ENCODE measurements at regions not wholly inside any gene's neighbourhood (a gene's known extent, or its start where the extent isn't known, plus 50 kb on each side); places are given as distances from the start of the nearest gene placed in this dataset.

- H3K9me3 ChIP-seq: no peaks in the 10 kb centered on the region
- 20 to 23% methylated on average over 11 of the region's 25 CpGs for WGBS, 2 donors
- no peak overlapping the region for H3K27ac ChIP-seq
- H3K36me3 ChIP-seq: no peaks in the 10 kb centered on the region
- no peak overlapping the region for H3K4me3 ChIP-seq
- H3K4me1 ChIP-seq: peaks cover 0 to 14% (median 2%) of the 10 kb centered on the region in 4 donors
- TF ChIP-seq EP300 (IDR thresholded peaks at IDR 0.05) (no peak), POLR2AphosphoS5 (IDR thresholded peaks at IDR 0.05) (no peak), POLR2A (IDR thresholded peaks at IDR 0.05) (no peak), CTCF (IDR thresholded peaks at IDR 0.05) (no peak)
- ATAC-seq (ENCODE audit: low FRiP score in 2 of 2) (no peak), DNase-seq (peak in 1 of 2 donors; percentile 62)
- H3K27me3 ChIP-seq: peaks cover 0 to 30% (median 12%) of the 10 kb centered on the region in 4 donors
Measured at GRCh38 chr3:10708216-10708893, 107.7 kb upstream of the SLC6A11 start.

GRCh38 chr3:10709110-10709781 is 106.8 kb upstream of the SLC6A11 start:
- TF ChIP-seq CTCF (IDR thresholded peaks at IDR 0.05) (no peak), POLR2A (IDR thresholded peaks at IDR 0.05) (no peak), POLR2AphosphoS5 (IDR thresholded peaks at IDR 0.05) (no peak), EP300 (IDR thresholded peaks at IDR 0.05) (no peak)

GRCh38 chr3:10712121-10712520 is 103.9 kb upstream of the SLC6A11 start:
- ATAC-seq (ENCODE audit: low FRiP score in 2 of 2): no peak
- Histone ChIP-seq H3K9me3 (no peaks in the 10 kb centered on the region), H3K27me3 (peaks cover 0 to 23% (median 7%) of the 10 kb centered on the region in 4 donors), H3K36me3 (no peaks in the 10 kb centered on the region), H3K27ac (no peak overlapping the region), H3K4me1 (peaks cover 0 to 11% (median 2%) of the 10 kb centered on the region in 4 donors), H3K4me3 (no peak overlapping the region)
- 71% methylated on average over 6 of the region's 6 CpGs for WGBS, 2 donors
- DNase-seq: no peak
- TF ChIP-seq CTCF (IDR thresholded peaks at IDR 0.05) (no peak), POLR2AphosphoS5 (IDR thresholded peaks at IDR 0.05) (no peak), EP300 (IDR thresholded peaks at IDR 0.05) (no peak), POLR2A (IDR thresholded peaks at IDR 0.05) (no peak)

More at GRCh38 chr3:10709110-10709781, 106.8 kb upstream of the SLC6A11 start:
- no peak for ATAC-seq (ENCODE audit: low FRiP score in 2 of 2)
- peak in 1 of 2 donors; percentile 46 for DNase-seq
- H3K27me3 ChIP-seq: peaks cover 0 to 27% (median 12%) of the 10 kb centered on the region in 4 donors
- no peaks in the 10 kb centered on the region for H3K9me3 ChIP-seq
- no peak overlapping the region for H3K27ac ChIP-seq
- peaks cover 0 to 14% (median 2%) of the 10 kb centered on the region in 4 donors for H3K4me1 ChIP-seq
- no peak overlapping the region for H3K4me3 ChIP-seq
- 71 to 73% methylated on average over 8 to 9 of the region's 9 CpGs for WGBS, 2 donors
- no peaks in the 10 kb centered on the region for H3K36me3 ChIP-seq

GRCh38 chr3:10713656-10714055 is 102.4 kb upstream of the SLC6A11 start:
- Histone ChIP-seq H3K27me3 (peaks cover 0 to 9% (median 0%) of the 10 kb centered on the region in 4 donors), H3K9me3 (no peaks in the 10 kb centered on the region), H3K27ac (no peak overlapping the region), H3K36me3 (no peaks in the 10 kb centered on the region), H3K4me1 (no peaks in the 10 kb centered on the region), H3K4me3 (no peak overlapping the region)
- TF ChIP-seq POLR2A (IDR thresholded peaks at IDR 0.05) (no peak), POLR2AphosphoS5 (IDR thresholded peaks at IDR 0.05) (no peak), EP300 (IDR thresholded peaks at IDR 0.05) (no peak), CTCF (IDR thresholded peaks at IDR 0.05) (no peak)
- DNase-seq (no peak), ATAC-seq (ENCODE audit: low FRiP score in 2 of 2) (no peak)
- 57 to 65% methylated on average over 6 of the region's 6 CpGs for WGBS, 2 donors
